MCF 10A (cell line): ENCODE measurements at regions not wholly inside any gene's neighbourhood (a gene's known extent, or its start where the extent isn't known, plus 50 kb on each side); places are given as distances from the start of the nearest gene placed in this dataset.

ENCODE experiments used
- BruUV-seq: library from RNA; stranded (reverse); fragments of 400-500 nt; replicated peaks from 2 replicates; lab custom pipeline; 2021; lab: Mats Ljungman, UMichigan
- CTCF ChIA-PET: fragments of 300-600 bp; sonication (Branson Sonifier 250); formaldehyde crosslinking; extraction: SDS; loops from one replicate; lab custom pipeline; 2021; ENCODE audit warnings: antibody characterized with exemption, inconsistent platforms; lab: Yijun Ruan, JAX
- POLR2A ChIA-PET: fragments of 300-600, 350-650 bp; sonication (Branson Sonifier 250); formaldehyde crosslinking; extraction: SDS; loops from one replicate; lab custom pipeline; 2020; ENCODE audit warnings: antibody characterized with exemption, inconsistent platforms; lab: Yijun Ruan, JAX
- DNase-seq: peaks from one replicate; pipeline ENCODE4 v3.0.0-alpha.2; 2018; ENCODE audit not compliant: unreplicated experiment
- H3K27ac Mint-ChIP-seq: one replicate; pipeline ENCODE4 v1.8.0; 2022; ENCODE audit warnings: mild to moderate bottlenecking, low read depth, mixed read lengths; ENCODE audit not compliant: unreplicated experiment
- H3K27me3 Mint-ChIP-seq: one replicate; pipeline ENCODE4 v1.8.0; 2022; ENCODE audit warnings: mixed read lengths; ENCODE audit not compliant: insufficient read depth, unreplicated experiment
- H3K36me3 Mint-ChIP-seq: one replicate; pipeline ENCODE4 v1.8.0; 2022; ENCODE audit warnings: mild to moderate bottlenecking, moderate library complexity, mixed read lengths; ENCODE audit not compliant: insufficient read depth, unreplicated experiment
- H3K4me1 Mint-ChIP-seq: one replicate; pipeline ENCODE4 v1.8.0; 2022; ENCODE audit warnings: mixed read lengths; ENCODE audit not compliant: insufficient read depth, unreplicated experiment
- H3K4me3 Mint-ChIP-seq: one replicate; pipeline ENCODE4 v1.8.0; 2022; ENCODE audit warnings: mild to moderate bottlenecking, moderate library complexity, mixed read lengths; ENCODE audit not compliant: unreplicated experiment
- H3K9me3 Mint-ChIP-seq: one replicate; pipeline ENCODE4 v1.8.0; 2022; ENCODE audit warnings: mixed read lengths; ENCODE audit not compliant: unreplicated experiment
- CTCF ChIP-seq: fragments of 200-600 bp; IDR thresholded peaks from one replicate; pipeline ENCODE4 v1.8.0; 2022; ENCODE audit warnings: antibody characterized with exemption, mild to moderate bottlenecking; ENCODE audit not compliant: unreplicated experiment
- intact Hi-C: fragments of 100-400 bp; cut with micrococcal nuclease; formaldehyde crosslinking; loops from 2 replicates; pipeline ENCODE4 v1.14.1; 2022

- Mint-ChIP-seq H3K27ac (no peak overlapping the region), H3K27me3 (no peaks in the 10 kb centered on the region), H3K9me3 (no peaks in the 10 kb centered on the region), H3K36me3 (no peaks in the 10 kb centered on the region), H3K4me3 (no peak overlapping the region), H3K4me1 (no peaks in the 10 kb centered on the region)
- DNase-seq = no peak
- TF ChIP-seq CTCF = no peak
- CTCF ChIA-PET = interaction anchor here (0.6 kb wide), 1 partner anchor 22 kb away, joined by 3 read pairs; no protein-coding TSS in a partner anchor
- BruUV-seq = no TSS peak
- intact Hi-C loops = no loop called here
- POLR2A ChIA-PET = no interaction called here
Measured at GRCh38 chr5:110203661-110204060, 513.9 kb downstream of the MAN2A1 start.

GRCh38 chr5:110209401-110209800 is 517.1 kb downstream of the TMEM232 start:
- Mint-ChIP-seq H3K36me3 (no peaks in the 10 kb centered on the region), H3K4me3 (no peak overlapping the region), H3K27ac (no peak overlapping the region), H3K4me1 (no peaks in the 10 kb centered on the region), H3K27me3 (no peaks in the 10 kb centered on the region), H3K9me3 (peaks cover 11% of the 10 kb centered on the region)
- ChIA-PET POLR2A (no interaction called here), CTCF (interaction anchor here (0.7 kb wide), 1 partner anchor 8 kb away, joined by 3 read pairs; no protein-coding TSS in a partner anchor)
- no TSS peak for BruUV-seq
- intact Hi-C loops = no loop called here
- no peak for TF ChIP-seq CTCF
- no peak for DNase-seq

- no peaks in the 10 kb centered on the region for H3K36me3 Mint-ChIP-seq
- no peaks in the 10 kb centered on the region for H3K4me1 Mint-ChIP-seq
- no peaks in the 10 kb centered on the region for H3K27me3 Mint-ChIP-seq
- H3K9me3 Mint-ChIP-seq = peaks cover 51% of the 10 kb centered on the region
- DNase-seq = no peak
- intact Hi-C loops = no loop called here
- H3K4me3 Mint-ChIP-seq = no peak overlapping the region
- TF ChIP-seq CTCF = no peak
- H3K27ac Mint-ChIP-seq = no peak overlapping the region
- CTCF ChIA-PET = no interaction called here
- BruUV-seq = no TSS peak
- POLR2A ChIA-PET = no interaction called here
Measured at GRCh38 chr5:110218981-110219380, 507.5 kb downstream of the TMEM232 start.

- intact Hi-C loops = no loop called here
- no peak overlapping the region for H3K4me3 Mint-ChIP-seq
- H3K9me3 Mint-ChIP-seq = peaks cover 47% of the 10 kb centered on the region
- no peak for DNase-seq
- TF ChIP-seq CTCF = no peak
- H3K27me3 Mint-ChIP-seq = no peaks in the 10 kb centered on the region
- ChIA-PET POLR2A (no interaction called here), CTCF (no interaction called here)
- BruUV-seq = no TSS peak
- no peaks in the 10 kb centered on the region for H3K36me3 Mint-ChIP-seq
- H3K4me1 Mint-ChIP-seq = no peaks in the 10 kb centered on the region
- H3K27ac Mint-ChIP-seq = no peak overlapping the region
Measured at GRCh38 chr5:110219769-110220168, 506.7 kb downstream of the TMEM232 start.
